PC-9 (cell line): ENCODE measurements at regions not wholly inside any gene's neighbourhood (a gene's known extent, or its start where the extent isn't known, plus 50 kb on each side); places are given as distances from the start of the nearest gene placed in this dataset.

Experiments used
- BruUV-seq: library from RNA; stranded (reverse); fragments of 400-500 nt; replicated peaks from 2 replicates; lab custom pipeline; 2021; lab: Mats Ljungman, UMichigan
- CTCF ChIA-PET: fragments of 300-600 bp; sonication (Branson Sonifier 250); formaldehyde crosslinking; loops from one replicate; lab custom pipeline; 2022; ENCODE audit warnings: antibody characterized with exemption; lab: Charles Lee
- POLR2A ChIA-PET: fragments of 300-600 bp; sonication (Branson Sonifier 250); formaldehyde crosslinking; loops from one replicate; lab custom pipeline; 2022; ENCODE audit warnings: antibody characterized with exemption; ENCODE audit not compliant: unreplicated experiment; lab: Charles Lee
- DNase-seq, 2 experiments: peaks; one replicate each; pipeline versions ENCODE4 v3.0.0 to v3.0.0-alpha.2; 2015 to 2022; ENCODE audit warnings: mixed read lengths in 1 of 2
- H2AFZ ChIP-seq: fragments of 200-600 bp; sonication (generic); 2 replicates; pipeline ENCODE4 v1.8.1; 2017; ENCODE audit warnings: antibody characterized with exemption
- H3F3A ChIP-seq: fragments of 200-600 bp; sonication (generic); 2 replicates; pipeline ENCODE4 v1.8.1; 2017; ENCODE audit warnings: antibody characterized with exemption, mild to moderate bottlenecking, low read depth; ENCODE audit not compliant: insufficient read depth
- H3K27ac ChIP-seq: fragments of 200-600 bp; sonication (generic); 2 replicates; pipeline ENCODE4 v1.6.1; 2016; ENCODE audit warnings: mixed run types
- H3K27me3 ChIP-seq: fragments of 200-600 bp; sonication (generic); 2 replicates; pipeline ENCODE4 v1.6.1; 2016; ENCODE audit warnings: low read depth, mixed run types; ENCODE audit not compliant: insufficient read depth
- H3K36me3 ChIP-seq: fragments of 200-600 bp; sonication (generic); 2 replicates; pipeline ENCODE4 v1.6.1; 2016; ENCODE audit warnings: low read depth, mixed run types
- H3K4me1 ChIP-seq: fragments of 200-600 bp; sonication (generic); replicated peaks from 2 replicates; pipeline ENCODE4 v1.6.1; 2016; ENCODE audit warnings: mixed run types; ENCODE audit not compliant: insufficient read depth
- H3K4me2 ChIP-seq: fragments of 200-600 bp; sonication (generic); 2 replicates; pipeline ENCODE4 v1.6.1; 2017; ENCODE audit warnings: mixed run types
- H3K4me3 ChIP-seq: fragments of 200-600 bp; sonication (generic); 2 replicates; pipeline ENCODE4 v1.6.1; 2016; ENCODE audit warnings: mixed run types
- H3K79me2 ChIP-seq: fragments of 200-600 bp; sonication (generic); 2 replicates; pipeline ENCODE4 v1.6.1; 2017; ENCODE audit warnings: low read depth, mixed run types
- H3K9me2 ChIP-seq: fragments of 200-600 bp; sonication (generic); 2 replicates; pipeline ENCODE4 v1.8.1; 2017; ENCODE audit warnings: mild to moderate bottlenecking; ENCODE audit not compliant: insufficient read depth
- H3K9me3 ChIP-seq: fragments of 200-600 bp; sonication (generic); 2 replicates; pipeline ENCODE4 v1.8.1; 2016; ENCODE audit warnings: low read depth; ENCODE audit not compliant: insufficient read depth
- H4K20me1 ChIP-seq: fragments of 200-600 bp; sonication (generic); 2 replicates; pipeline ENCODE4 v1.8.1; 2017; ENCODE audit not compliant: insufficient read depth
- EZH2 ChIP-seq: fragments of 200-600 bp; sonication (generic); IDR thresholded peaks from 2 replicates; pipeline ENCODE4 v1.8.0; 2017; ENCODE audit warnings: antibody characterized with exemption, low read depth
- intact Hi-C: fragments of 100-400 bp; cut with micrococcal nuclease; formaldehyde crosslinking; loops from one replicate; pipeline ENCODE4 v1.10.0; 2022; ENCODE audit not compliant: unreplicated experiment
- TF ChIP-seq, protein P1 (sequence below): fragments of 200-600 bp; sonication (generic); conservative IDR thresholded peaks from 2 replicates; pipeline ENCODE4 v1.6.1; 2017; ENCODE audit warnings: mixed run types, antibody characterized with exemption, mild to moderate bottlenecking, moderate library complexity

DNA sequence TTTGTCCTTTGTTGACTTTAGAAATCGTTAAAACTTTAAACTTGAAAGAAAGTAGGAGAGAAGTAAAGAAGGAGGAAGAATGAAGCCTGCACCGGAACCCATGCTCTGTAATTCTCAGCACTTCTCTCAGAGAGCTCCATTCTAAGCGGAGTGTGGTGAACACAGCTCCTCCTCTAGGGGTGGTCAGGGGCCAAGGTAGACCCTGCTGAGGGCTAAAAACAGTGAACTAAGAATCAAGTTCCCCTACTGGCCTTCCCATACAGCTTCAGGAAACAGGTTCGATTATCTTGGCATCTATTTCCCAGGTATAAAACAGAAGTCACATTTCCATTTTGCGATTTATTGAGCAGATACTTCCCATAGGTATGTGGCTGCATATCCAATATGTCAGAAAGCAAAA, 92.7 kb upstream of the ASAP2 start:
- Histone ChIP-seq H2AFZ (no peak overlapping the region), H3F3A (peaks cover 37% of the 10 kb centered on the region), H3K4me3 (no peak overlapping the region), H3K27ac (peak overlapping the region; percentile 96; the same call in 1 of the 2 replicates), H3K9me3 (no peaks in the 10 kb centered on the region), H3K79me2 (no peaks in the 10 kb centered on the region), H3K27me3 (no peaks in the 10 kb centered on the region), H3K36me3 (no peaks in the 10 kb centered on the region), H3K4me2 (no peak overlapping the region), H4K20me1 (no peaks in the 10 kb centered on the region), H3K9me2 (no peaks in the 10 kb centered on the region), H3K4me1 (peaks cover 47% of the 10 kb centered on the region)
- no peak for DNase-seq
- TF ChIP-seq, protein P1, sequence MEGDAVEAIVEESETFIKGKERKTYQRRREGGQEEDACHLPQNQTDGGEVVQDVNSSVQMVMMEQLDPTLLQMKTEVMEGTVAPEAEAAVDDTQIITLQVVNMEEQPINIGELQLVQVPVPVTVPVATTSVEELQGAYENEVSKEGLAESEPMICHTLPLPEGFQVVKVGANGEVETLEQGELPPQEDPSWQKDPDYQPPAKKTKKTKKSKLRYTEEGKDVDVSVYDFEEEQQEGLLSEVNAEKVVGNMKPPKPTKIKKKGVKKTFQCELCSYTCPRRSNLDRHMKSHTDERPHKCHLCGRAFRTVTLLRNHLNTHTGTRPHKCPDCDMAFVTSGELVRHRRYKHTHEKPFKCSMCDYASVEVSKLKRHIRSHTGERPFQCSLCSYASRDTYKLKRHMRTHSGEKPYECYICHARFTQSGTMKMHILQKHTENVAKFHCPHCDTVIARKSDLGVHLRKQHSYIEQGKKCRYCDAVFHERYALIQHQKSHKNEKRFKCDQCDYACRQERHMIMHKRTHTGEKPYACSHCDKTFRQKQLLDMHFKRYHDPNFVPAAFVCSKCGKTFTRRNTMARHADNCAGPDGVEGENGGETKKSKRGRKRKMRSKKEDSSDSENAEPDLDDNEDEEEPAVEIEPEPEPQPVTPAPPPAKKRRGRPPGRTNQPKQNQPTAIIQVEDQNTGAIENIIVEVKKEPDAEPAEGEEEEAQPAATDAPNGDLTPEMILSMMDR = no peak
- TF ChIP-seq EZH2 = no peak
- no TSS peak for BruUV-seq
- intact Hi-C loops = no loop called here
- CTCF ChIA-PET = interaction anchor here (0.5 to 0.6 kb wide), 2 partner anchors 327 to 434 kb away, joined by 3 read pairs; no protein-coding TSS in a partner anchor
- POLR2A ChIA-PET = no interaction called here

DNA sequence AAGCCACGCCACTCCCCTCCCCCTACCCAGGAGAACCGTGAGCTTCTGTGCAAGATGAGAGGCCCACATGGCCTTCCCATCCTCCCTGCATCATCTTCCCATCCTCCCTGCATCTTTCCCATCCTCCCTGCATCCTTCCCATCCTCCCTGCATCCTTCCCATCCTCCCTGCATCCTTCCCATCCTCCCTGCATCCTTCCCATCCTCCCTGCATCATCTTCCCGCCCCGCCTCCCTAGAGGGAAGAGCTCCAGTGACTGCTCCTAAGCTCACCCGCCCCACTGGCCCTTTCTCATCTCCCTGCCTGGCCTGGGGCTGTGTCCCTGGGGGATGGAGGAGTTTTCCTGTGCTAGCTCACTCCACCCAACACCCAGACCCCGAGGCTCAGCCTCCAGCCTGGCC, 93.3 kb upstream of the ASAP2 start:
- H3K4me2 ChIP-seq = peak overlapping the region; percentile 69; the same call in 1 of the 2 replicates
- ChIA-PET CTCF (interaction anchor here (0.5 to 1.5 kb wide), 2 partner anchors 28 to 433 kb away, joined by 3 to 6 read pairs; no protein-coding TSS in a partner anchor), POLR2A (no interaction called here)
- peaks cover 37% of the 10 kb centered on the region for H3F3A ChIP-seq
- intact Hi-C loops = no loop called here
- no peaks in the 10 kb centered on the region for H3K9me3 ChIP-seq
- no peak overlapping the region for H3K4me3 ChIP-seq
- TF ChIP-seq, protein P1 = no peak
- no peak for TF ChIP-seq EZH2
- H3K36me3 ChIP-seq = no peaks in the 10 kb centered on the region
- no peaks in the 10 kb centered on the region for H3K27me3 ChIP-seq
- no peaks in the 10 kb centered on the region for H4K20me1 ChIP-seq
- no peaks in the 10 kb centered on the region for H3K9me2 ChIP-seq
- DNase-seq = no peak
- no peak overlapping the region for H2AFZ ChIP-seq
- peaks cover 50% of the 10 kb centered on the region for H3K4me1 ChIP-seq
- BruUV-seq = no TSS peak
- H3K79me2 ChIP-seq = no peaks in the 10 kb centered on the region
- peak overlapping the region; percentile 96 for H3K27ac ChIP-seq

DNA sequence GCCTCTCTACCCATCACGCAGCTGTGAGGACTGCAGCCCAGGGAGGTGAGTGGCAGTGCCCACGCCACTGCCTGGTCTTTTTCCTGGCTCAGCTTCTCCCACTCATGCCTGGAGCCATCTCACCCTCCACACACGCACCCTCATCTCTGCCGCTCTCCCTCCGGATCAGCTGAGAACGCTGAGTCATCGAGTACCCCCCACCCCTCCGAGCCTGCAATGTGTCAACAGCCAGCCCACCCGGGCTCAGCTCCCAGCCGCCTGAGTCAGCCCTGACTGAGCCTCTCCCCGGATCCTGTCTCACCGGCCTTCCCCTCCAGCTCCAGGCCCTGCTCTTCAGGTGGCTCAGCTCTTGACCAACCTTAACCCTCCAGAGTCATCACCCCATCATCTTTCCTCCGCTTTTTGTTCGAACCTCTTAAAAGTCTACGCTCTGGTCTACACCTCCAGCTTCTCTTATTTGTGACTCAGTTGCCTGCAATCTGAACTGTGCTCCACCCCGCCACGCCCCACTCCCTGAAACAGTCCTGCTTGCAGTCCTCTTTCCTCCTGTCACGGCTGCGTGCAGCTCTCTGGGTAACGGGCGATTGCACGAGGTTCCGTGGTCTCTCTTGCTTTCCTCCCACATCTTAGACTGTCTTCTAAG, 94.4 kb upstream of the ASAP2 start:
- H3K4me3 ChIP-seq = peak overlapping the region; percentile 39; the same call in 1 of the 2 replicates
- peak overlapping the region; percentile 69 for H3K4me2 ChIP-seq
- H3K9me3 ChIP-seq = no peaks in the 10 kb centered on the region
- ChIA-PET CTCF (interaction anchor here (0.5 to 1.5 kb wide), 4 partner anchors 12 to 111 kb away, joined by 3 to 6 read pairs (median 4); no protein-coding TSS in a partner anchor), POLR2A (interaction anchor here (0.7 kb wide), 1 partner anchor 59 kb away, joined by 4 read pairs; no protein-coding TSS in a partner anchor)
- intact Hi-C loops = no loop called here
- H3F3A ChIP-seq = peaks cover 37% of the 10 kb centered on the region
- TF ChIP-seq EZH2 = no peak
- TF ChIP-seq, protein P1 = no peak
- peak overlapping the region; percentile 96 for H3K27ac ChIP-seq
- H2AFZ ChIP-seq = peak overlapping the region; percentile 73
- no peaks in the 10 kb centered on the region for H4K20me1 ChIP-seq
- no peaks in the 10 kb centered on the region for H3K79me2 ChIP-seq
- no peaks in the 10 kb centered on the region for H3K36me3 ChIP-seq
- H3K9me2 ChIP-seq = no peaks in the 10 kb centered on the region
- peaks cover 61% of the 10 kb centered on the region for H3K4me1 ChIP-seq
- DNase-seq = peak; percentile 73 to 91
- no peaks in the 10 kb centered on the region for H3K27me3 ChIP-seq
- BruUV-seq = no TSS peak
